PC-3 (cell line): ENCODE measurements at regions not wholly inside any gene's neighbourhood (a gene's known extent, or its start where the extent isn't known, plus 50 kb on each side); places are given as distances from the start of the nearest gene placed in this dataset.

Source experiments
- ATAC-seq: fragments of 200-7000 bp; cut with Tn5 transposase; 2 replicates; pipeline ENCODE4 v1.9.1; 2020; ENCODE audit warnings: mild to moderate bottlenecking, moderate library complexity
- BruUV-seq: library from RNA; stranded (reverse); fragments of 400-500 nt; replicated peaks from 2 replicates; lab custom pipeline; 2021; lab: Mats Ljungman, UMichigan
- CTCF ChIA-PET: fragments of 300-600 bp; sonication (Branson Sonifier 250); formaldehyde crosslinking; loops from one replicate; lab custom pipeline; 2022; ENCODE audit warnings: antibody characterized with exemption; lab: Charles Lee
- POLR2A ChIA-PET: fragments of 300-600 bp; sonication (Branson Sonifier 250); formaldehyde crosslinking; loops from one replicate; lab custom pipeline; 2022; ENCODE audit warnings: antibody characterized with exemption; ENCODE audit not compliant: unreplicated experiment; lab: Charles Lee
- DNase-seq: peaks from one replicate; pipeline ENCODE4 v3.0.0-alpha.2; 2015
- H2AFZ ChIP-seq: fragments of 300-600 bp; sonication (generic); 2 replicates; pipeline ENCODE4 v1.6.0; 2016; ENCODE audit warnings: antibody characterized with exemption, low read length
- H3F3A ChIP-seq: fragments of 300-600 bp; sonication (generic); one replicate; pipeline ENCODE4 v1.6.0; 2017; ENCODE audit warnings: antibody characterized with exemption, low read length, control low read depth, mild to moderate bottlenecking; ENCODE audit not compliant: unreplicated experiment
- H3K27ac ChIP-seq: fragments of 300-600 bp; sonication (generic); 2 replicates; pipeline ENCODE4 v1.5.1; 2016; ENCODE audit warnings: mild to moderate bottlenecking, low read length
- H3K27me3 ChIP-seq: fragments of 300-600 bp; sonication (generic); 2 replicates; pipeline ENCODE4 v1.6.1; 2016; ENCODE audit warnings: low read length, mixed read lengths
- H3K36me3 ChIP-seq: fragments of 300-600 bp; sonication (generic); 2 replicates; pipeline ENCODE4 v1.6.1; 2016; ENCODE audit warnings: low read depth, mixed run types, low read length, mixed read lengths
- H3K4me1 ChIP-seq: fragments of 300-600 bp; sonication (generic); 2 replicates; pipeline ENCODE4 v1.5.1; 2016; ENCODE audit warnings: low read length; ENCODE audit not compliant: insufficient read depth
- H3K4me2 ChIP-seq: fragments of 300-600 bp; sonication (generic); 2 replicates; pipeline ENCODE4 v1.6.0; 2016; ENCODE audit warnings: low read length
- H3K4me3 ChIP-seq: fragments of 300-600 bp; sonication (generic); 2 replicates; pipeline ENCODE4 v1.5.1; 2016; ENCODE audit warnings: mild to moderate bottlenecking, low read length, mixed read lengths
- H3K79me2 ChIP-seq: fragments of 300-600 bp; sonication (generic); 2 replicates; pipeline ENCODE4 v1.6.1; 2017; ENCODE audit warnings: low read length, mixed read lengths
- H3K9ac ChIP-seq: fragments of 300-600 bp; sonication (generic); 2 replicates; pipeline ENCODE4 v1.6.0; 2016; ENCODE audit warnings: mild to moderate bottlenecking, low read length
- H3K9me2 ChIP-seq: fragments of 300-600 bp; sonication (generic); replicated peaks from 2 replicates; pipeline ENCODE4 v1.6.1; 2016; ENCODE audit warnings: mixed run types, low read length, mixed read lengths
- H3K9me3 ChIP-seq: fragments of 300-600 bp; sonication (generic); 2 replicates; pipeline ENCODE4 v1.6.1; 2016; ENCODE audit warnings: low read length, mixed read lengths
- H4K20me1 ChIP-seq: fragments of 300-600 bp; sonication (generic); 2 replicates; pipeline ENCODE4 v1.6.1; 2016; ENCODE audit warnings: low read length, mixed read lengths
- CTCF ChIP-seq: fragments of 300-600 bp; sonication (generic); conservative IDR thresholded peaks from 2 replicates; pipeline ENCODE4 v1.5.1; 2017; ENCODE audit warnings: antibody characterized with exemption, low read depth, mild to moderate bottlenecking, low read length
- EZH2 ChIP-seq: fragments of 300-600 bp; sonication (generic); IDR thresholded peaks from one replicate; pipeline ENCODE4 v1.6.1; 2017; ENCODE audit warnings: antibody characterized with exemption, mild to moderate bottlenecking, low read length; ENCODE audit not compliant: unreplicated experiment
- EZH2phosphoT487 ChIP-seq: fragments of 300-600 bp; sonication (generic); IDR thresholded peaks from 2 replicates; pipeline ENCODE4 v1.6.1; 2018; ENCODE audit warnings: mild to moderate bottlenecking, antibody characterized with exemption, low read length, borderline replicate concordance
- intact Hi-C: fragments of 100-400 bp; cut with micrococcal nuclease; formaldehyde crosslinking; loops from 2 replicates; pipeline ENCODE4 v1.9.0; 2023

DNA sequence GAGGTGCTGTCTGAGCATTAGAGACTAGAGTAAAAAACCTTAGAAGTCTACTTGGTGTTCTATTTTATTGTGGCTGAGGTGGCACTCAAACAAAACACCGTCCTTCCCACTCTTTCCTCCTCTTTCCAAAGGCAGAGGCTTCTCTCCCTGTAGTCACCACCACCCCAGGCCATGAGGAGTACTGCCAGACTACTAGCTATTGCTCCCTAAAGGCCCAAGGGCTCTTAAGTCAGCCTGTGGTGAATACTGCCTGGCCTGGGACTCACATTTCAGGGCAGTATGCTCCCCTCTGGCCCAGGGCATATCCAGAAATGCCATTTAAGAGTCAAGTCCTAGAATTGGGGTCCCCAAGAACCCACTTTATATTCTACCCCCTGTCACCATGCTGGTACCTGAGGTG, 309.7 kb upstream of the IMPG1 start:
- Histone ChIP-seq H2AFZ (no peak overlapping the region), H3K9me3 (no peaks in the 10 kb centered on the region), H3K9ac (no peak overlapping the region), H3K9me2 (no peaks in the 10 kb centered on the region), H4K20me1 (no peaks in the 10 kb centered on the region), H3K4me3 (no peak overlapping the region), H3K27me3 (no peaks in the 10 kb centered on the region), H3K27ac (no peak overlapping the region), H3K36me3 (no peaks in the 10 kb centered on the region), H3F3A (no peaks in the 10 kb centered on the region), H3K79me2 (no peaks in the 10 kb centered on the region), H3K4me2 (no peak overlapping the region), H3K4me1 (no peaks in the 10 kb centered on the region)
- POLR2A ChIA-PET, result no interaction called here
- TF ChIP-seq EZH2phosphoT487 (no peak), EZH2 (no peak), CTCF (no peak)
- intact Hi-C loops, result no loop called here
- no peak for DNase-seq
- ATAC-seq, result no peak
- no TSS peak for BruUV-seq
- CTCF ChIA-PET, result no interaction called here

GRCh38 chr6:76381612-76382011, 309.1 kb upstream of the IMPG1 start:
- no TSS peak for BruUV-seq
- no peaks in the 10 kb centered on the region for H3K79me2 ChIP-seq
- ChIA-PET CTCF (no interaction called here), POLR2A (no interaction called here)
- H3K4me2 ChIP-seq, result no peak overlapping the region
- no peaks in the 10 kb centered on the region for H3K9me3 ChIP-seq
- no peak overlapping the region for H3K9ac ChIP-seq
- TF ChIP-seq EZH2 (no peak), EZH2phosphoT487 (no peak), CTCF (no peak)
- no peak overlapping the region for H3K27ac ChIP-seq
- no peaks in the 10 kb centered on the region for H3K27me3 ChIP-seq
- H3K9me2 ChIP-seq, result no peaks in the 10 kb centered on the region
- H3K4me1 ChIP-seq, result no peaks in the 10 kb centered on the region
- no peak for ATAC-seq
- H3K36me3 ChIP-seq, result no peaks in the 10 kb centered on the region
- H3F3A ChIP-seq, result no peaks in the 10 kb centered on the region
- H4K20me1 ChIP-seq, result no peaks in the 10 kb centered on the region
- H3K4me3 ChIP-seq, result no peak overlapping the region
- DNase-seq, result no peak
- intact Hi-C loops, result no loop called here
- H2AFZ ChIP-seq, result no peak overlapping the region

DNA sequence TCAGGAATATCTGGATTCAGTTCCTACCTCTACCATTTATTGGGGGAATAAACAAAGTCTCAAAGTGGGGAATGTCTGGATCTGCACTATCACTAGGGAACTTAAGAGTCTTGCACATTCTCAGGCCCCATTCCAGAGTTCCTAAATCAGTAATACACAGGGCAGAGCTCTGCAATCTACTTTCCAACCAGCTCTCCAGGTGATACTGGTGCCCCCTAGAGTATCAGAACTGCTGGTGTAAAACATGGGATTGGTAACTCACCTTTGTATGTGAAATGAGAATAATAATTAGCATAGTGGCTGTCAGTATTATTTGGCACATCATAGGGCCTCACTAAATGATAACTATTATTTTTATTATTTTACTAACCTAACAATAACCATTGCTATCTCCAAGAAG, 278.8 kb upstream of the IMPG1 start:
- H3K4me2 ChIP-seq, result no peak overlapping the region
- no peak for ATAC-seq

More for the DNA sequence above, 278.8 kb upstream of the IMPG1 start:
- no peaks in the 10 kb centered on the region for H3K9me2 ChIP-seq
- no peaks in the 10 kb centered on the region for H4K20me1 ChIP-seq
- intact Hi-C loops, result no loop called here
- no TSS peak for BruUV-seq
- H3K79me2 ChIP-seq, result no peaks in the 10 kb centered on the region
- H2AFZ ChIP-seq, result no peak overlapping the region
- H3K36me3 ChIP-seq, result no peaks in the 10 kb centered on the region
- H3K4me1 ChIP-seq, result no peaks in the 10 kb centered on the region
- TF ChIP-seq CTCF (peak; percentile 32; the same call in 1 of the 2 replicates), EZH2phosphoT487 (no peak), EZH2 (no peak)
- no peaks in the 10 kb centered on the region for H3K9me3 ChIP-seq
- no peak overlapping the region for H3K9ac ChIP-seq
- H3K4me3 ChIP-seq, result no peak overlapping the region
- CTCF ChIA-PET, result no interaction called here
- POLR2A ChIA-PET, result no interaction called here
- no peak overlapping the region for H3K27ac ChIP-seq
- H3K27me3 ChIP-seq, result no peaks in the 10 kb centered on the region
- DNase-seq, result peak; percentile 20
- H3F3A ChIP-seq, result no peaks in the 10 kb centered on the region
